ENCODE measurements at regions not wholly inside any gene's neighbourhood (a gene's known extent, or its start where the extent isn't known, plus 50 kb on each side); places are given as distances from the start of the nearest gene placed in this dataset.

DNA sequence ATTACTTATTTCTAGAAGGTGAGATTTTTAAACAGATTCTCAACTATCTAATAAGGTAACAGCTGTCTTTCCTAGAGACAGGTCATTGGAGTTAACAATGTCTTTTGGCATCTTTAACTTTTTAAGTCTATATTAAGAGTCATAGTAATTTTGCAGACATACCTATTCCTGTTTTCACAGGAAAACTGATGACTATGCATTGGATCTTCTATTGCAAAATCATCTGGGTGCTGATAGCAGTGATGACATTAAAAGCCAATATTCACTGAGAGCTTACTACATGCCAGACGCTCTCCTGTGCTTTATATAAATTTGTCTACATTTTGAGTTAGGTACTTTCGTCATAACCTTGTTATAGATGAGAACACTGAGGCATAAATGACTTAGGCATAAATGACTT lies 462.4 kb upstream of the MARCKS start:
- no peak for DNase-seq
- no peaks in the 10 kb centered on the region for H3K27me3 Mint-ChIP-seq
- H3K27ac Mint-ChIP-seq: no peak overlapping the region
- no peaks in the 10 kb centered on the region for H3K4me1 Mint-ChIP-seq
- H3K9me3 Mint-ChIP-seq: no peaks in the 10 kb centered on the region
- no peaks in the 10 kb centered on the region for H3K36me3 Mint-ChIP-seq (ENCODE audit: low read depth)
- H3K4me3 Mint-ChIP-seq: no peak overlapping the region
- CTCF ChIA-PET: no interaction called here
- POLR2A ChIA-PET: no interaction called here

DNA sequence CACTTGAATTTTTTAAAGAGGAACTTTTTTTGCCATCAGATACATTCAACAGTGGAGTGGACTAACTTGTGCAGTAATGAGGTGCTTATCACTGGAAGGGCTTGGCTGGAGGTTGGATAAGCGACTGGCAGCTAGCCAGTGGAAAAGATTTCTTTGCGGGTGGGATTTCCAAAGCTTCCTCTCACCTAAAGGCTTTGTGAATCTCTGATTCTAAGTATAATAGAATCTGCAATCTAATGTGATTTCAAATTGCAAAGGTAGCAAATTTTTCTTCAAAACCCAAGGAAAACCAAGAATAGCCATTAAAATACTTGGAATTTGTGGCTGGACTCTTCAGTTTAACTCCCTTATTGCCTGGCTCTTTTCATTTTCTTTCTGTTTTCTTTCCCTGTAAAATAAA lies 460.4 kb upstream of the MARCKS start:
- ChIA-PET POLR2A (no interaction called here), CTCF (no interaction called here)
- H3K36me3 Mint-ChIP-seq (ENCODE audit: low read depth): no peaks in the 10 kb centered on the region
- H3K27me3 Mint-ChIP-seq: no peaks in the 10 kb centered on the region
- H3K9me3 Mint-ChIP-seq: no peaks in the 10 kb centered on the region
- no peak for DNase-seq
- no peaks in the 10 kb centered on the region for H3K4me1 Mint-ChIP-seq
- H3K27ac Mint-ChIP-seq: no peak overlapping the region
- no peak overlapping the region for H3K4me3 Mint-ChIP-seq

DNA sequence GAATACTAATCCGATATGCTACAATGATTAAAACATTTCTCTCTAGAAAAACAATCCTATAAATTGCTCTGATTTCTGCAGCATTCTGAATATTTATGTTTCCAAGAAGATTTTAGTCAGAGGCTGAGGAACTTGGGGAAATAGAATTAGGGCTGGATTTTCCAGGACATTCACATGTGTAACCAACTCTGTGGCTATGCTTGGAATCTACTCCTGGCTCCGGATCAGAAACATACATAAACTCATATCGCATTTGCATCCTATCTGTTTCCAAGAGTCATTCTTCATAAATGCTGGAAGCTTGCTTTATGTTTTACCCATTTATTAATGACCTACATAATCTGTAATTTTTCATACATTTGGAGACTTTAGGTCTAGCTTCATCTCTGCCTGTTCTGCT lies 459.9 kb upstream of the MARCKS start:
- DNase-seq: no peak
- Mint-ChIP-seq H3K4me1 (no peaks in the 10 kb centered on the region), H3K27ac (no peak overlapping the region), H3K36me3 (ENCODE audit: low read depth) (no peaks in the 10 kb centered on the region), H3K27me3 (no peaks in the 10 kb centered on the region), H3K9me3 (no peaks in the 10 kb centered on the region), H3K4me3 (no peak overlapping the region)
- ChIA-PET POLR2A (no interaction called here), CTCF (no interaction called here)

DNA sequence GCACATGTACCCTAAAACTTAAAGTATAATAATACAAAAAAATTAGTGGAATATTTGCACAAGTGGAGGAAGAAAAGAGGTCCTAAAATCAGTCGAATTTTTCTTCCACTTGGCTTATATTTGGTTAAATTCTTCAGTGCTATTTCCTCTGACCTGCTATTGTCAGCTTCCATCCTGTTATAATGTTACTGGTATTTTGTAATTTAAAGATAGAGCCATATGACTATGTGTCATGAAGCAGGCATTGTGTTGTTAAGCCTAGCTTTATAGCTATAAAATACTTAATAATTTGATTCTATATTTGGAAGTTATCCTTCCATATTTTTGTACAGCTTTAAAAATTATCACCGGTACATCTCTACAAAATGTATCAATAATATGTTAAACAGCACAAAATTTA lies 455.9 kb upstream of the MARCKS start:
- no peak for DNase-seq
- H3K27ac Mint-ChIP-seq: no peak overlapping the region
- H3K9me3 Mint-ChIP-seq: no peaks in the 10 kb centered on the region
- ChIA-PET POLR2A (no interaction called here), CTCF (no interaction called here)
- H3K4me1 Mint-ChIP-seq: no peaks in the 10 kb centered on the region
- no peaks in the 10 kb centered on the region for H3K36me3 Mint-ChIP-seq (ENCODE audit: low read depth)
- no peaks in the 10 kb centered on the region for H3K27me3 Mint-ChIP-seq
- H3K4me3 Mint-ChIP-seq: no peak overlapping the region

DNA sequence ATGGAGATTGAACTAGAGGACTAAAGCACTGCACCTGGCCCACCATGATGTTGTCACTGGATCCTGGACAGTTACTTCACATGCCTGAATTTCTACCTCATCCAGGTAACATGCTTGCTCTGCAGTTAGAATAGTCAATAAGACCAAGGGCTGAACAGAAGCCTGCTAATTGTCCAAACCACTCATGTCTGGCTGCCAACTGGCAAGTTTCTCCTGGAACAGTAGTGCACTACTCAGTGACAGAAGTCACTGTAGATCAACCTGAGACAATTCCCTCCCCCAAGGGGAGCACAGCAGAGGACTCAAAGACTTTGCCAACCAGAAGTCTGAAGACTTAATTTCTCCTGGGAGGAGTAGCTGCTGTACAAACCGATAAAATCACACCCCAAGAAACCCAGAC lies 454.6 kb upstream of the MARCKS start:
- ChIA-PET POLR2A (no interaction called here), CTCF (no interaction called here)
- H3K27ac Mint-ChIP-seq: no peak overlapping the region
- no peaks in the 10 kb centered on the region for H3K36me3 Mint-ChIP-seq (ENCODE audit: low read depth)
- DNase-seq: no peak
- H3K27me3 Mint-ChIP-seq: no peaks in the 10 kb centered on the region
- H3K4me3 Mint-ChIP-seq: no peak overlapping the region
- H3K9me3 Mint-ChIP-seq: no peaks in the 10 kb centered on the region
- H3K4me1 Mint-ChIP-seq: no peaks in the 10 kb centered on the region

DNA sequence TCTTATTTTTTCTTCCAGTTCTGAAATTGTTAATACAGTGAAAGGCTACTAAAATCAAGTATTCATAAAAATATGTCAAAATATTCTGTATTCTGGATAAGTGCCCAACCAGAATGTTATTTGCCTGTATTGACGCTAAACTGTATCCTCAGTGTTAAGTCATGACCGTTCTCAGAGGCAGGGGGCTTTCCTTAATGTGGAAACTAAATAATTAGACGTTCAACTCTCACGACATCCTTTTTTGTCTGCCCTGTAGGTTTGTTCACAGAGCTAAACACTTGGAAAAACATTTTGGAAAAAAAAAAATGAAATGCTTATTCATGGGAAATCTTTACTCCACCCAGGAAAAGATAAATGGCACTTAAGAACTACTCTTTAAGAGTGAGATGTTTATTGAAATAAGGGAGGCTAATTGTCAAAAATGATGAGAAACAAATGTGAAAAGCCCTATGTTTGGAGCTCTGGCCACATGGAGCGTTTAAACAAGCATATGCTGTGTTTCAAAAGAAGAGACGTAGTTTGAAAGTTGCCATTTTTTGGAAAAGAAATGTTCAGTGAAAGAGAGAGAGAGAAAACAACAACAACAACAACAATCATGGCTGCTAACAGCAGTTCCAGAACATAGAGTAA lies 453.1 kb upstream of the MARCKS start:
- no peak for DNase-seq
- Mint-ChIP-seq H3K27me3 (no peaks in the 10 kb centered on the region), H3K4me3 (no peak overlapping the region), H3K4me1 (no peaks in the 10 kb centered on the region), H3K9me3 (no peaks in the 10 kb centered on the region), H3K36me3 (ENCODE audit: low read depth) (no peaks in the 10 kb centered on the region), H3K27ac (no peak overlapping the region)
- CTCF ChIA-PET: no interaction called here
- POLR2A ChIA-PET: no interaction called here

DNA sequence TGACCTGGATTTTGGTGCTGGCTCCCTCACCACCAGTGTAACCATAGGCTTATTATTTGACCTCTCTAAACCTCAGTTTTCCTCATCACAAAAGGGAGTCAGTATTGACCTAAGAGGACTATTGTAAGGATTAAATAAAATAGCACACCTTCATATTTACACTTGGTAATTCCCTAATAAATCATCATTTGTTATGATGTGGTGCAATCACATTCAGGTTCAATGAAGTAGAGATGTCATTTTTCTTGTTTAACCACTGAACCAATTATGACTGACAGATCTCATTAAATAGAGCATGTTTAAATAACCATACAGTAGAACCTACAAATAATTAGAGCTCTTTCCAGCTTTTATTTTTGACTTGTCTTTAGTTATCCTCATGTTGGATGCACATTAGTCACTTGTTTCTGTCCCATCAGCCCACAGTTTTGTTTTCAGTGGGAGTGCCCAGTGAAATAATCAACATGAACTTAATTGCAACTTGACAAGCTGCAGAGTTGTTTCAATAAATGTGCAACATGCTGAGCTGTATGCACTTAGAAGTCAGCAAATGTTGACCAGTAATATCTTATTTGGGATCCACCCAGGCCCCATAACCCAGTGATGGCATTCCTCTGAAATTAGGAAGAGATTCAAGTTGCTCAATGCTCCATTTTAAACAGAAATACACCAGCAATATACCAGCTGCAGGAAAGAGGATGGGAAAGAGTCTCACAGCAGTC lies 451.7 kb upstream of the MARCKS start:
- Mint-ChIP-seq H3K36me3 (ENCODE audit: low read depth) (no peaks in the 10 kb centered on the region), H3K9me3 (no peaks in the 10 kb centered on the region), H3K27ac (no peak overlapping the region), H3K4me3 (no peak overlapping the region), H3K4me1 (no peaks in the 10 kb centered on the region), H3K27me3 (no peaks in the 10 kb centered on the region)
- POLR2A ChIA-PET: no interaction called here
- DNase-seq: no peak
- CTCF ChIA-PET: no interaction called here

DNA sequence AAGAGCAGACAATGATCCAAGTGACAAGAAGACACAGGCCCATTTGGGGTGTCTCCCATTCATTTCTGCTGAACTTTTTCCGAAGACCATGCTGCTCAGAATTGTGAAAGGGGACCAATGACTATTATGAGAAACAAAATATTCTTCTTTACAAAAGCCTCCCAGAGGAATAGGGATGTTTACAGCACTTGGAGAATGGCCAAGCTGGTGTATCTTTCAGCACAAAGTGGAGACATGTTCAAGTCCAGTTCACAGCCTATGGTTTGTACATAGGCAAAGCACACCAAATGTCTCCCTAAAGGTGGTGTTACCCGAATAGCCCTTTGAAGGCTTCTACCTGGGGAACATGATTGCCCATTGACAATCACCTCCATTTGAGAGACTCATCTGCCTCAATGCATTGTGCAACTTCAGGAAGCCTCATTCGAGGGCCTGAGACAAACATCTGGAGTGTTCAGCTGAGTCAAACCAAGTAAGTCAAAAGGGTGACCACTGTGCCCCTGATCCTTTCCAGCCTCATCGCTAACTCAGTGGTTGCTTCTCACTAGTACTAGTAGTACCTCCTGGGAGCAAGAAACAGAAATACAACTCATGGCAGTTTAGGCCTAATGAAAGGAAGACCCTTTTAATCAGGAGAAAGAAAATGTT lies 451.0 kb upstream of the MARCKS start:
- ChIA-PET POLR2A (no interaction called here), CTCF (no interaction called here)
- DNase-seq: no peak
- Mint-ChIP-seq H3K9me3 (no peaks in the 10 kb centered on the region), H3K4me3 (no peak overlapping the region), H3K36me3 (ENCODE audit: low read depth) (no peaks in the 10 kb centered on the region), H3K27ac (no peak overlapping the region), H3K27me3 (no peaks in the 10 kb centered on the region), H3K4me1 (no peaks in the 10 kb centered on the region)

DNA sequence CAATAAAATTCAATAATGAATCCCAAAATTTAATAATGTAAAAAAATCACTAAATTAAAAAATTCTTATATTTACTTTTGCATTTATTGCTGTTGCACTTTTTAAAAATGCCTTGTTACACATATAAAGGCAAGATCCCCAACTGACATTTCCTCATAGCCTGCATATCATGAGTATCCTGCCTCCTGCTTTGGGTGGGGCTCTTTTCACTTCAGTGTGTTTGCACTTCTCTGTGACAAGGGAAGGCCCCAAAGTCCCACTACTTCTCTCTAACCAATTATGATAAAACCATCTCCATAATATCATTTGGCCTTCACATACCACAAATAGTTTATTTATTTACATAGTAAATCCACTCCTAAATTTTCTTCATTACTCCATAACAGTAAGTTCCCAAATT lies 446.1 kb upstream of the MARCKS start:
- H3K27me3 Mint-ChIP-seq: no peaks in the 10 kb centered on the region
- no peaks in the 10 kb centered on the region for H3K9me3 Mint-ChIP-seq
- no peaks in the 10 kb centered on the region for H3K4me1 Mint-ChIP-seq
- H3K4me3 Mint-ChIP-seq: no peak overlapping the region
- DNase-seq: no peak
- H3K27ac Mint-ChIP-seq: no peak overlapping the region
- ChIA-PET CTCF (no interaction called here), POLR2A (no interaction called here)
- H3K36me3 Mint-ChIP-seq (ENCODE audit: low read depth): no peaks in the 10 kb centered on the region

DNA sequence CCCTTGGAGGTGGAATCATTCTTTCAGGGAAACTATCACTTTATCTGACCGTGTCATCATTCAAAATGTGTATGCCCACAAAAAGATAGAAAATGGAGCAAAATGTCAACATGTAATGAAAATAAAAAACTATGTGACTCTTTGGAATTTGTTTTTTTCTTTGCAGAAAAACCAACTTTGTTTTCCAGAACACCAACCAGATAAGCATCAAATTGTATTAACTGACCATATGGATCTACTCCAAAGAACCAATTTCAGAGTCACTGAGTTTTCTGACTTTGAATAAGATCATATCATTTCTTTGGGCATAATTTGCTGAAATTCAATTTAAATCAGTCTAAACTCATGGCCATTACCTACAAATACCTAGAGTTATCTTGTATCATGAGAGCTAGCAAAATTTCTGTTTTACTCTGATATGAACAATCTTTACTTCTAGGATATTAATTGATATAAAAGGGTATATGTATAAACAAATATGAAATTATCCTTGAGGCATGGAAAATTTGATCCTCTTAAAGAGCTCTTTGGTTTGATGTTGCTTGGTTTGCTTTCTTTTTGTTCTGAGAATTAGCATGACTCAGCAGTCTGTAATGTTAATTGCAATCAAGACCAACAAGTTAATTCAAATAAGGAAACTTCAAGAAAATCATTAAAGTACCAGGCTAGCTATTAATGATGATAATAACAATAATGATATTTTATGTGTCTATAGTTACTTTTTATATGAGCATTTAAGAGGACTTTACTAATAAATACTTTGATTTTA lies 444.4 kb upstream of the MARCKS start:
- Mint-ChIP-seq H3K27me3 (no peaks in the 10 kb centered on the region), H3K9me3 (no peaks in the 10 kb centered on the region), H3K4me3 (no peak overlapping the region), H3K4me1 (no peaks in the 10 kb centered on the region), H3K27ac (no peak overlapping the region), H3K36me3 (ENCODE audit: low read depth) (no peaks in the 10 kb centered on the region)
- POLR2A ChIA-PET: no interaction called here
- no peak for DNase-seq
- CTCF ChIA-PET: no interaction called here

DNA sequence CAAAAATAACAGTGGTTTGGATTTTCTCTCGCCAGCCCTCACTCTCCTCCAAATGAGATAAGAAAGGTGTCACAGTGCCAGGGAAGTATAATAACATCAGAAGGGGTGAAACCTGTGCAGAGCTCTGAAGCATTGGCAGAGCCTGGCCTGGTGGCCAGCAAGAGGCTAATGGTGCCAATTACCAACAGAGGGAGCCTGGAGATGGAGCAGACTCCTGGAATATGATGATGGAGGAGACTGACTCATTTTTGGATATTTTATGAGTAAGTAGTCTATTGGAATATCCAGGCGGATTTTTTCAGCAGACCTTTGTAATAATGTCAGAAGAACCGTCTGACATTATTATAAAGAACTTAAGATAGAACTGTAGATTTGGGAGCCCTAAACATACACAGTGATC lies 442.6 kb upstream of the MARCKS start:
- H3K27ac Mint-ChIP-seq: no peak overlapping the region
- no peaks in the 10 kb centered on the region for H3K9me3 Mint-ChIP-seq
- CTCF ChIA-PET: no interaction called here
- no peak for DNase-seq
- POLR2A ChIA-PET: no interaction called here
- no peaks in the 10 kb centered on the region for H3K36me3 Mint-ChIP-seq (ENCODE audit: low read depth)
- no peaks in the 10 kb centered on the region for H3K4me1 Mint-ChIP-seq
- no peak overlapping the region for H3K4me3 Mint-ChIP-seq
- H3K27me3 Mint-ChIP-seq: no peaks in the 10 kb centered on the region

DNA sequence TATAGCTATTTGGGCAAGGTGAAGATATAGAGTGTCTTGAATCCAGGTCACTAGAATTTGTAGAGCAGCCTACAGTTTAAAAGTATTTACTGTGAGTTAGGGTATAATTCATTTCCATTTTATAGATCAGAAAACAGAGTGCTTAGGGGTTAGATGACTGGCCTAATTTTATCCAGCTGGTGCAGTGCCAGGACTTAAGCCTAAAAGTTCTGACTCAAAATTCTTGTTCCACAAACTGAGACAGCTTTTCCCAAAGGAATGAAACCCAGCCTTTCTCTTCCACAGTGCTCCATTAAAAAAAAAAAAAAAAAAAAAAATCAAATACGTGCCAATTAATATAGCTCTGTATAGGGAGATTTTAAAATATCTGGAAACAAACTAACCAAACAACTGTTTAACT lies 441.0 kb upstream of the MARCKS start:
- CTCF ChIA-PET: no interaction called here
- no peaks in the 10 kb centered on the region for H3K27me3 Mint-ChIP-seq
- H3K36me3 Mint-ChIP-seq (ENCODE audit: low read depth): no peaks in the 10 kb centered on the region
- no peaks in the 10 kb centered on the region for H3K4me1 Mint-ChIP-seq
- no peak overlapping the region for H3K27ac Mint-ChIP-seq
- H3K9me3 Mint-ChIP-seq: no peaks in the 10 kb centered on the region
- no peak overlapping the region for H3K4me3 Mint-ChIP-seq
- DNase-seq: no peak
- POLR2A ChIA-PET: no interaction called here

DNA sequence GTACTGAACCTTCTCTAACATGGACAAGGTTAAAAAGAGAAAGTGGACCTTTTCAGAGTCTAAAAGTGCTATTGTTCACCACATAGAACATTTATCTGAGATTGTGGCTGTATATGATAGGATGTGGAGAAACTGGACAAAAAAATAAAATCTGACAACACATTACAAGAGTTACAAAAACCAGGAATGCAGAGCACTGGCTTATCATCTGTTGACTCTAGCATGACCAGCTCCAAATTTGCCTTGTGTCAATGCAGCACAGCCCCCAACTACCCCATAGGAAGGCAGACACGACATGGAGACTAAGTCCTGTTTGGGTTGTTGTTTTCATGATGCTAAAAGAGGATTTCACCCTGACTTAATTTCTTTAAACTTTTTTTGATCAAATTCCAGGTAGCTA lies 436.9 kb upstream of the MARCKS start:
- no peak overlapping the region for H3K27ac Mint-ChIP-seq
- no peaks in the 10 kb centered on the region for H3K9me3 Mint-ChIP-seq
- POLR2A ChIA-PET: no interaction called here
- no peak for DNase-seq
- CTCF ChIA-PET: no interaction called here
- no peaks in the 10 kb centered on the region for H3K36me3 Mint-ChIP-seq (ENCODE audit: low read depth)
- no peaks in the 10 kb centered on the region for H3K4me1 Mint-ChIP-seq
- H3K4me3 Mint-ChIP-seq: no peak overlapping the region
- H3K27me3 Mint-ChIP-seq: no peaks in the 10 kb centered on the region

DNA sequence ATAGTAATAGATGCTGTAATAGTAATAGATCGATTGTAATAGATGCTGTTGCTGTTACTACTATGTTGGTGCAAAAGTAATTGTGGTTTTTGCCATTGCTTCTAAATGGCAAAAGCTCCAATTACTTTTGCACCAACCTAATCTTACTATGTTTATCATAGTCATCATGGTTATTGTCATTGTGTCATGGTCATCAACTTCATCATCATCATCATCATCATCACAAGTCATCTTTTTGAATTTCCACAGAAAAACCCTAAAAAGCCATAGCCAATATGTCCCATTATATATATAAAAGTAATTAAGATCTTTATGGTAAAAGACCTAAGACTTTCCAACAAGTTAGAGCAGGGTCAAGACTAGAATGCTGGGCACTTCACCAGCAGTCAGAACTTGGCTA lies 435.1 kb upstream of the MARCKS start:
- no peaks in the 10 kb centered on the region for H3K9me3 Mint-ChIP-seq
- CTCF ChIA-PET: no interaction called here
- POLR2A ChIA-PET: no interaction called here

More for the DNA sequence above, 435.1 kb upstream of the MARCKS start:
- no peak overlapping the region for H3K4me3 Mint-ChIP-seq
- H3K4me1 Mint-ChIP-seq: no peaks in the 10 kb centered on the region
- no peak for DNase-seq
- H3K27ac Mint-ChIP-seq: no peak overlapping the region
- H3K27me3 Mint-ChIP-seq: no peaks in the 10 kb centered on the region
- H3K36me3 Mint-ChIP-seq (ENCODE audit: low read depth): no peaks in the 10 kb centered on the region

Measured in activated CD4-positive, alpha-beta memory T cell treated with anti-CD3 and anti-CD28 coated beads, Interleukin-2, amount 10 ng/mL, durations not matched to agents 7 days and 5 days (primary cell).